ENCODE measurements at regions not wholly inside any gene's neighbourhood (a gene's known extent, or its start where the extent isn't known, plus 50 kb on each side); places are given as distances from the start of the nearest gene placed in this dataset.
"Not testable (repeated sequence)": the region's sequence is repeated elsewhere in the genome, so short reads cannot be mapped to it uniquely, and the experiment has no call there.

DNA sequence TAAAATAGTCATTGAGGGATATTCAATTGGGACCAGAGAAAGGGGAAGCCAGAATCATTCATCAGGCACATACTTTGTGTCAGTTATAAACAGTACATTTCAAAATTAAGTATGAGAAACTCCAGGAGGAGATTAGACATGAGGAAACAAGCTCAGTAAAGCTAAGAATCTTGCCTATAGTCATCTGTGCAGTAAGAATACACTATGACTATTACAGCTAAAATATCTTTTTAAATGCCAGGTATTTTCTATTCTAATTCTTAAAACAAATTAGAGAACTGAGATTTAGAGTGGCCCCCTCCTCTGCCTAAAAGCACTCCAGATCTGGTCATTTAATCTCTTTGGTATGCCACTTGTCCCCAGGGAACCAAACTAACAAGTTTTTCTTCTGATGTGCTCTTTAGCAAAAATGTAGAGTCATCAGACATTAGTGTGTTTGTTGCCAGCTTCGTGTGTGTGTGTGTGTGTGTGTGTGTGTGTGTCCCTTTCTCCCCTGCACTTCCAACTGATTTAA, 541.1 kb downstream of the TTLL7 start:
- not testable (repeated sequence) for H3K14ac ChIP-seq (ENCODE audit: low read length); H2BK5ac ChIP-seq (ENCODE audit: low read length); H3K4me1 ChIP-seq (ENCODE audit: control insufficient read depth in 2 of 2, insufficient read depth in 1 of 2, low read depth in 1 of 2, low read length in 2 of 2); H3K4me3 ChIP-seq (ENCODE audit: low read length in 2 of 2); H3K79me1 ChIP-seq (ENCODE audit: low read depth, low read length); H3K9ac ChIP-seq (ENCODE audit: low read depth, low read length, poor library complexity); H2BK120ac ChIP-seq (ENCODE audit: low read depth, low read length); H2BK15ac ChIP-seq (ENCODE audit: low read length); DNase-seq (ENCODE audit: low spot score); H3K27me3 ChIP-seq (ENCODE audit: control insufficient read depth in 3 of 3, insufficient read depth in 3 of 3, low read depth in 1 of 3, low read length in 3 of 3); H3K18ac ChIP-seq (ENCODE audit: low read length); H3K4me2 ChIP-seq (ENCODE audit: insufficient read depth, low read length, poor library complexity, severe bottlenecking); H3K27ac ChIP-seq (replicated peaks; ENCODE audit: low read length); H3K36me3 ChIP-seq (replicated peaks in 1 of 2; ENCODE audit: control insufficient read depth in 2 of 2, insufficient read depth in 2 of 2, low read length in 2 of 2); H2AFZ ChIP-seq (ENCODE audit: low read length); H3K23ac ChIP-seq (ENCODE audit: low read depth, low read length, poor library complexity); H3K4ac ChIP-seq (ENCODE audit: low read length); H4K91ac ChIP-seq (ENCODE audit: low read depth, low read length, poor library complexity); H2BK12ac ChIP-seq (ENCODE audit: low read length); H4K8ac ChIP-seq (ENCODE audit: low read depth, low read length); H3K9me3 ChIP-seq (replicated peaks in 1 of 2; ENCODE audit: control insufficient read depth in 2 of 2, insufficient read depth in 1 of 2, low read depth in 1 of 2, low read length in 2 of 2); H2AK5ac ChIP-seq (ENCODE audit: low read depth, low read length)
- WGBS, 2 donors (ENCODE audit: extremely low coverage in 2 of 2, insufficient read length in 2 of 2, insufficient replicate concordance in 1 of 2), result no CpG with 5 or more reads among the region's 1 CpG

- not testable (repeated sequence) for H3K4me2 ChIP-seq (ENCODE audit: insufficient read depth, low read length, poor library complexity, severe bottlenecking); H3K4me1 ChIP-seq (ENCODE audit: control insufficient read depth in 2 of 2, insufficient read depth in 1 of 2, low read depth in 1 of 2, low read length in 2 of 2); H2AK5ac ChIP-seq (ENCODE audit: low read depth, low read length); H2BK15ac ChIP-seq (ENCODE audit: low read length); H3K4me3 ChIP-seq (ENCODE audit: low read length in 2 of 2); H3K9ac ChIP-seq (ENCODE audit: low read depth, low read length, poor library complexity); H4K91ac ChIP-seq (ENCODE audit: low read depth, low read length, poor library complexity); H3K14ac ChIP-seq (ENCODE audit: low read length); H3K4ac ChIP-seq (ENCODE audit: low read length); H3K9me3 ChIP-seq (replicated peaks in 1 of 2; ENCODE audit: control insufficient read depth in 2 of 2, insufficient read depth in 1 of 2, low read depth in 1 of 2, low read length in 2 of 2); H4K8ac ChIP-seq (ENCODE audit: low read depth, low read length); H3K23ac ChIP-seq (ENCODE audit: low read depth, low read length, poor library complexity); H2BK120ac ChIP-seq (ENCODE audit: low read depth, low read length); H3K79me1 ChIP-seq (ENCODE audit: low read depth, low read length); H3K27ac ChIP-seq (replicated peaks; ENCODE audit: low read length); DNase-seq (ENCODE audit: low spot score); H2BK5ac ChIP-seq (ENCODE audit: low read length); H3K36me3 ChIP-seq (replicated peaks in 1 of 2; ENCODE audit: control insufficient read depth in 2 of 2, insufficient read depth in 2 of 2, low read length in 2 of 2); H3K18ac ChIP-seq (ENCODE audit: low read length); H2AFZ ChIP-seq (ENCODE audit: low read length); H3K27me3 ChIP-seq (ENCODE audit: control insufficient read depth in 3 of 3, insufficient read depth in 3 of 3, low read depth in 1 of 3, low read length in 3 of 3); H2BK12ac ChIP-seq (ENCODE audit: low read length)
- WGBS, 2 donors (ENCODE audit: extremely low coverage in 2 of 2, insufficient read length in 2 of 2, insufficient replicate concordance in 1 of 2), result no CpG with 5 or more reads among the region's 2 CpGs
Measured at GRCh38 chr1:83457281-83457680, 541.7 kb downstream of the TTLL7 start.

- H2BK15ac ChIP-seq (ENCODE audit: low read length); H3K4me2 ChIP-seq (ENCODE audit: insufficient read depth, low read length, poor library complexity, severe bottlenecking); H3K9ac ChIP-seq (ENCODE audit: low read depth, low read length, poor library complexity); H2BK12ac ChIP-seq (ENCODE audit: low read length); H2BK5ac ChIP-seq (ENCODE audit: low read length); H3K4me3 ChIP-seq (ENCODE audit: low read length in 2 of 2); H3K4me1 ChIP-seq (ENCODE audit: control insufficient read depth in 2 of 2, insufficient read depth in 1 of 2, low read depth in 1 of 2, low read length in 2 of 2); H3K14ac ChIP-seq (ENCODE audit: low read length); H3K23ac ChIP-seq (ENCODE audit: low read depth, low read length, poor library complexity); H2BK120ac ChIP-seq (ENCODE audit: low read depth, low read length); H3K79me1 ChIP-seq (ENCODE audit: low read depth, low read length); H2AK5ac ChIP-seq (ENCODE audit: low read depth, low read length); H4K91ac ChIP-seq (ENCODE audit: low read depth, low read length, poor library complexity); H3K36me3 ChIP-seq (replicated peaks in 1 of 2; ENCODE audit: control insufficient read depth in 2 of 2, insufficient read depth in 2 of 2, low read length in 2 of 2); DNase-seq (ENCODE audit: low spot score); H4K8ac ChIP-seq (ENCODE audit: low read depth, low read length); H3K4ac ChIP-seq (ENCODE audit: low read length); H3K27ac ChIP-seq (replicated peaks; ENCODE audit: low read length); H3K9me3 ChIP-seq (replicated peaks in 1 of 2; ENCODE audit: control insufficient read depth in 2 of 2, insufficient read depth in 1 of 2, low read depth in 1 of 2, low read length in 2 of 2); H3K27me3 ChIP-seq (ENCODE audit: control insufficient read depth in 3 of 3, insufficient read depth in 3 of 3, low read depth in 1 of 3, low read length in 3 of 3); H3K18ac ChIP-seq (ENCODE audit: low read length): not testable (repeated sequence)
- no CpG with 5 or more reads among the region's 1 CpG for WGBS, 2 donors (ENCODE audit: extremely low coverage in 2 of 2, insufficient read length in 2 of 2, insufficient replicate concordance in 1 of 2)
- peak overlapping the region; percentile 69 for H2AFZ ChIP-seq (ENCODE audit: low read length)
Measured at GRCh38 chr1:83455753-83456152, 543.2 kb downstream of the TTLL7 start.

DNA sequence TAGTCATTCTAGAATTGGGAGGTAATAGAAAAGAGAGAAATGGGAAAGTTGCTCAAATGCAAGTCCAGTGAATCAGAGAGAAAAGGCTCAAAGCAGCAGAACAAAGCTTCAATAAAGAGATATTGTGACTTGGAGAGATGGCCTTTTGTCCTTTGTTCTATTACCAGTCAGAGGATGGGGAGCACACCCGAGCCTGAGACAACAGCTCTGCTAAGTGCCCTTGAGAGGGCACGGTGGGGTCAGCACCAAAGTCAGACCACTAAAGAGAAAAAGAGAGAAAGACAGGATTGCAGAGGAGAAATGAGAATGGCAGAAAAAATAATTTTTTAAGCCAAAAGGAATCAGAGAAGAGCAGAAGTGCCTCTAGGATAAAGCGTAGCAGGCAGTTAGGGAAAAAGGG, 553.1 kb downstream of the TTLL7 start:
- not testable (repeated sequence) for H4K8ac ChIP-seq (ENCODE audit: low read depth, low read length); H3K27ac ChIP-seq (replicated peaks; ENCODE audit: low read length); H2BK5ac ChIP-seq (ENCODE audit: low read length); H3K27me3 ChIP-seq (ENCODE audit: control insufficient read depth in 3 of 3, insufficient read depth in 3 of 3, low read depth in 1 of 3, low read length in 3 of 3); H3K9me3 ChIP-seq (replicated peaks in 1 of 2; ENCODE audit: control insufficient read depth in 2 of 2, insufficient read depth in 1 of 2, low read depth in 1 of 2, low read length in 2 of 2); DNase-seq (ENCODE audit: low spot score); H3K79me1 ChIP-seq (ENCODE audit: low read depth, low read length); H3K4ac ChIP-seq (ENCODE audit: low read length); H3K18ac ChIP-seq (ENCODE audit: low read length); H2BK12ac ChIP-seq (ENCODE audit: low read length); H2AFZ ChIP-seq (ENCODE audit: low read length); H3K23ac ChIP-seq (ENCODE audit: low read depth, low read length, poor library complexity); H4K91ac ChIP-seq (ENCODE audit: low read depth, low read length, poor library complexity); H2BK120ac ChIP-seq (ENCODE audit: low read depth, low read length); H3K9ac ChIP-seq (ENCODE audit: low read depth, low read length, poor library complexity); H3K4me3 ChIP-seq (ENCODE audit: low read length in 2 of 2); H2BK15ac ChIP-seq (ENCODE audit: low read length); H2AK5ac ChIP-seq (ENCODE audit: low read depth, low read length); H3K4me1 ChIP-seq (ENCODE audit: control insufficient read depth in 2 of 2, insufficient read depth in 1 of 2, low read depth in 1 of 2, low read length in 2 of 2); H3K4me2 ChIP-seq (ENCODE audit: insufficient read depth, low read length, poor library complexity, severe bottlenecking); H3K14ac ChIP-seq (ENCODE audit: low read length); H3K36me3 ChIP-seq (replicated peaks in 1 of 2; ENCODE audit: control insufficient read depth in 2 of 2, insufficient read depth in 2 of 2, low read length in 2 of 2)
- WGBS, 2 donors (ENCODE audit: extremely low coverage in 2 of 2, insufficient read length in 2 of 2, insufficient replicate concordance in 1 of 2), result no CpG with 5 or more reads among the region's 3 CpGs
